Liver (tissue), 8 donors: ENCODE measurements at regions not wholly inside any gene's neighbourhood (a gene's known extent, or its start where the extent isn't known, plus 50 kb on each side); places are given as distances from the start of the nearest gene placed in this dataset.

Source experiments
- DNase-seq: peaks from one replicate; pipeline ENCODE4 v3.0.0-alpha.2; 2017; ENCODE audit warnings: low spot score
- H3K27ac ChIP-seq, 2 donors: one replicate each; pipeline ENCODE4 v1.7.0; 2013; ENCODE audit warnings: inconsistent platforms in 2 of 2, low read length in 2 of 2, control low read depth in 1 of 2, low read depth in 1 of 2, mild to moderate bottlenecking in 1 of 2
- H3K27me3 ChIP-seq, 4 donors: one replicate each; pipeline versions ENCODE4 v1.6.1 to v1.7.0; 2013; ENCODE audit warnings: low read length in 3 of 4, inconsistent platforms in 1 of 4, mild to moderate bottlenecking in 1 of 4, moderate library complexity in 1 of 4; ENCODE audit not compliant: control insufficient read depth in 4 of 4, insufficient read depth in 4 of 4
- H3K36me3 ChIP-seq, 4 donors: one replicate each; pipeline versions ENCODE4 v1.6.1 to v1.7.0; 2013; ENCODE audit warnings: low read length in 3 of 4, mild to moderate bottlenecking in 3 of 4, low read depth in 1 of 4, moderate library complexity in 1 of 4; ENCODE audit not compliant: control insufficient read depth in 4 of 4, insufficient read depth in 3 of 4
- H3K4me1 ChIP-seq, 4 donors: one replicate each; pipeline versions ENCODE4 v1.6.1 to v1.7.0; 2013; ENCODE audit warnings: low read length in 3 of 4, mild to moderate bottlenecking in 3 of 4, moderate library complexity in 1 of 4; ENCODE audit not compliant: control insufficient read depth in 4 of 4, insufficient read depth in 4 of 4
- H3K4me3 ChIP-seq, 3 donors: one replicate each; pipeline versions ENCODE4 v1.6.1 to v1.7.0; 2013; ENCODE audit warnings: low read length in 3 of 3, control low read depth in 1 of 3, low read depth in 1 of 3, mild to moderate bottlenecking in 1 of 3
- H3K9ac ChIP-seq, 2 donors: one replicate each; pipeline ENCODE4 v1.7.0; 2013; ENCODE audit warnings: low read length in 2 of 2, mild to moderate bottlenecking in 2 of 2, moderate library complexity in 2 of 2, control low read depth in 1 of 2, low read depth in 1 of 2
- H3K9me3 ChIP-seq, 4 donors: one replicate each; pipeline versions ENCODE4 v1.6.1 to v1.7.0; 2013; ENCODE audit warnings: low read length in 3 of 4; ENCODE audit not compliant: control insufficient read depth in 4 of 4
- ATF3 ChIP-seq: IDR thresholded peaks from 2 replicates; pipeline ENCODE4 v1.6.1; 2016; ENCODE audit warnings: antibody characterized with exemption
- CTCF ChIP-seq: fragments of 150-350 bp; IDR thresholded peaks from 2 replicates; pipeline ENCODE4 v1.5.1; 2017; ENCODE audit warnings: improper control_type of control experiment, low read depth, low read length; ENCODE audit not compliant: missing input control
- EGR1 ChIP-seq, 2 donors: IDR thresholded peaks; 2 replicates each; pipeline ENCODE4 v1.6.1; 2016 to 2018; ENCODE audit warnings: antibody characterized with exemption in 2 of 2, low read depth in 2 of 2
- FOXA1 ChIP-seq: IDR thresholded peaks from 2 replicates; pipeline ENCODE4 v1.6.1; 2016; ENCODE audit warnings: antibody characterized with exemption
- FOXA2 ChIP-seq: IDR thresholded peaks from 2 replicates; pipeline ENCODE4 v1.6.1; 2016; ENCODE audit warnings: antibody characterized with exemption
- GABPA ChIP-seq, 2 donors: IDR thresholded peaks in 1 of 2; conservative IDR thresholded peaks in 1 of 2; 2 replicates each; pipeline ENCODE4 v1.6.1; 2016; ENCODE audit warnings: antibody characterized with exemption in 2 of 2, mild to moderate bottlenecking in 1 of 2, moderate library complexity in 1 of 2
- HNF4A ChIP-seq, 2 donors: conservative IDR thresholded peaks; 2 replicates each; pipeline ENCODE4 v1.6.1; 2016; ENCODE audit warnings: antibody characterized with exemption in 2 of 2, mild to moderate bottlenecking in 2 of 2
- HNF4G ChIP-seq: IDR thresholded peaks from 2 replicates; pipeline ENCODE4 v1.6.1; 2016; ENCODE audit warnings: antibody characterized with exemption
- JUND ChIP-seq, 2 donors: IDR thresholded peaks; 2 replicates each; pipeline ENCODE4 v1.6.1; 2016; ENCODE audit warnings: antibody characterized with exemption in 2 of 2
- MAX ChIP-seq: IDR thresholded peaks from 2 replicates; pipeline ENCODE4 v1.6.1; 2016; ENCODE audit warnings: antibody characterized with exemption
- NR2F2 ChIP-seq: IDR thresholded peaks from 2 replicates; pipeline ENCODE4 v1.6.1; 2016; ENCODE audit warnings: antibody characterized with exemption
- RAD21 ChIP-seq, 2 donors: IDR thresholded peaks; 2 replicates each; pipeline ENCODE4 v1.6.1; 2016; ENCODE audit warnings: antibody characterized with exemption in 2 of 2, mild to moderate bottlenecking in 2 of 2
- REST ChIP-seq: IDR thresholded peaks from 2 replicates; pipeline ENCODE4 v1.6.1; 2016; ENCODE audit warnings: antibody characterized with exemption, mild to moderate bottlenecking
- RXRA ChIP-seq, 2 donors: IDR thresholded peaks; 2 replicates each; pipeline ENCODE4 v1.6.1; 2017 to 2018; ENCODE audit warnings: antibody characterized with exemption in 2 of 2, mild to moderate bottlenecking in 1 of 2
- SP1 ChIP-seq: IDR thresholded peaks from 2 replicates; pipeline ENCODE4 v1.6.1; 2018; ENCODE audit warnings: antibody characterized with exemption, mild to moderate bottlenecking
- TAF1 ChIP-seq: conservative IDR thresholded peaks from 2 replicates; pipeline ENCODE4 v1.6.1; 2016; ENCODE audit warnings: antibody characterized with exemption, mild to moderate bottlenecking
- ZBTB33 ChIP-seq: IDR thresholded peaks from 2 replicates; pipeline ENCODE4 v1.6.1; 2016; ENCODE audit warnings: antibody characterized with exemption
- WGBS: extraction: QIAGEN DNeasy Blood & Tissue Kit; methylation state at CpG from one replicate; pipeline ENCODE4 v1.1.7; 2013; 5-methylcytosine and 5-hydroxymethylcytosine counted together
- donor health status: healthy.
- donor health status: healthy.
- donor health status: healthy.
- donor health status: healthy.
- donor health status: healthy.

GRCh38 chr2:5453220-5454050 lies 238.7 kb upstream of the SOX11 start:
- no peak overlapping the region for H3K4me3 ChIP-seq
- no peaks in the 10 kb centered on the region for H3K4me1 ChIP-seq
- TF ChIP-seq CTCF (no peak), MAX (no peak), FOXA1 (no peak), REST (no peak), HNF4G (no peak), SP1 (no peak), GABPA (IDR thresholded peaks at IDR 0.05 in 1 of 2, conservative IDR thresholded peaks at IDR 0.05 in 1 of 2) (no peak), JUND (IDR thresholded peaks at IDR 0.05) (no peak), ATF3 (no peak), RAD21 (IDR thresholded peaks at IDR 0.05) (no peak), EGR1 (IDR thresholded peaks at IDR 0.05; ENCODE audit: low read depth in 2 of 2) (no peak), NR2F2 (no peak), TAF1 (no peak), ZBTB33 (no peak), FOXA2 (no peak), RXRA (IDR thresholded peaks at IDR 0.05) (no peak), HNF4A (conservative IDR thresholded peaks at IDR 0.05) (no peak)
- no peak overlapping the region for H3K9ac ChIP-seq
- DNase-seq, result no peak
- H3K27ac ChIP-seq, result no peak overlapping the region
- no peaks in the 10 kb centered on the region for H3K36me3 ChIP-seq
- WGBS, result 48% methylated on average over 23 of the region's 23 CpGs
- H3K27me3 ChIP-seq, result no peaks in the 10 kb centered on the region
- H3K9me3 ChIP-seq, result no peaks in the 10 kb centered on the region
